CD4-positive, alpha-beta T cell (primary cell): ENCODE measurements at regions not wholly inside any gene's neighbourhood (a gene's known extent, or its start where the extent isn't known, plus 50 kb on each side); places are given as distances from the start of the nearest gene placed in this dataset.

Experiments
- ATAC-seq: fragments of 200-7000 bp; cut with Tn5 transposase; one replicate; pipeline ENCODE4 v1.10.0; 2022; ENCODE audit warnings: mild to moderate bottlenecking; ENCODE audit not compliant: poor library complexity
- CTCF ChIA-PET: fragments of 350-600 bp; sonication (Branson Sonifier 250); formaldehyde crosslinking; loops from one replicate; lab custom pipeline; 2021; ENCODE audit warnings: antibody characterized with exemption, inconsistent platforms; lab: Charles Lee
- POLR2A ChIA-PET: fragments of 350-600 bp; sonication (Branson Sonifier 250); formaldehyde crosslinking; loops from one replicate; lab custom pipeline; 2021; ENCODE audit warnings: antibody characterized with exemption, inconsistent platforms; lab: Charles Lee
- DNase-seq, 14 experiments: peaks; one replicate each; pipeline ENCODE4 v3.0.0-alpha.2; 2013 to 2020; ENCODE audit warnings: mixed read lengths in 2 of 14
- H3K27ac ChIP-seq, 2 donors: one replicate each; pipeline versions ENCODE4 v1.5.1 to v1.7.0; 2013; ENCODE audit warnings: low read length in 2 of 2, low read depth in 1 of 2, mild to moderate bottlenecking in 1 of 2
- H3K27me3 ChIP-seq, 2 experiments: 1 replicate in 1 of 2; 2 replicates in 1 of 2; pipeline versions ENCODE4 v1.6.1 to v1.7.0; 2013; ENCODE audit warnings: low read length in 2 of 2, control low read depth in 1 of 2, mild to moderate bottlenecking in 1 of 2, moderate library complexity in 1 of 2; ENCODE audit not compliant: insufficient read depth in 2 of 2, control insufficient read depth in 1 of 2
- H3K36me3 ChIP-seq: one replicate; pipeline ENCODE4 v1.6.1; 2013; ENCODE audit warnings: low read length, control low read depth; ENCODE audit not compliant: insufficient read depth
- H3K4me1 ChIP-seq: one replicate; pipeline ENCODE4 v1.6.1; 2013; ENCODE audit warnings: low read length, control low read depth; ENCODE audit not compliant: insufficient read depth
- H3K4me3 ChIP-seq: one replicate; pipeline ENCODE4 v1.5.1; 2013; ENCODE audit warnings: mild to moderate bottlenecking, low read length, moderate library complexity
- H3K9me3 ChIP-seq, 2 experiments: 1 replicate in 1 of 2; 2 replicates in 1 of 2; pipeline versions ENCODE4 v1.6.1 to v1.7.0; 2013; ENCODE audit warnings: low read length in 2 of 2, mild to moderate bottlenecking in 2 of 2, control low read depth in 1 of 2, moderate library complexity in 1 of 2; ENCODE audit not compliant: control insufficient read depth in 1 of 2, insufficient read depth in 1 of 2
- H3K27ac Mint-ChIP-seq: one replicate; pipeline ENCODE4 v1.8.0; 2020; ENCODE audit warnings: mixed read lengths
- H3K27me3 Mint-ChIP-seq: one replicate; pipeline ENCODE4 v1.8.0; 2021; ENCODE audit warnings: mixed read lengths
- H3K36me3 Mint-ChIP-seq: one replicate; pipeline ENCODE4 v1.8.0; 2021; ENCODE audit warnings: low read depth, mixed read lengths
- H3K4me1 Mint-ChIP-seq: one replicate; pipeline ENCODE4 v1.8.0; 2021; ENCODE audit warnings: low read depth, mixed read lengths
- H3K4me3 Mint-ChIP-seq: one replicate; pipeline ENCODE4 v1.8.0; 2020; ENCODE audit warnings: mild to moderate bottlenecking, mixed read lengths
- H3K9me3 Mint-ChIP-seq: one replicate; pipeline ENCODE4 v1.8.0; 2020; ENCODE audit warnings: mixed read lengths
- CTCF ChIP-seq: fragments of 200-600 bp; IDR thresholded peaks from one replicate; pipeline ENCODE4 v1.8.0; 2022; ENCODE audit warnings: antibody characterized with exemption, mild to moderate bottlenecking
- intact Hi-C, 2 experiments: fragments of 100-400 bp; cut with DNase I in 1 of 2; cut with micrococcal nuclease in 1 of 2; formaldehyde crosslinking; loops; one replicate each; pipeline versions ENCODE4 v1.15.1 to v1.9.0; 2023 to 2025; cut with DNase I, micrococcal nuclease

- no peak for TF ChIP-seq CTCF
- ChIA-PET CTCF (no interaction called here), POLR2A (no interaction called here)
- Histone ChIP-seq H3K36me3 (no peaks in the 10 kb centered on the region), H3K4me3 (no peak overlapping the region), H3K27me3 (peaks cover 8 to 11% of the 10 kb centered on the region in 2 experiments), H3K9me3 (no peaks in the 10 kb centered on the region), H3K27ac (no peak overlapping the region), H3K4me1 (no peaks in the 10 kb centered on the region)
- DNase-seq (no peak), ATAC-seq (no peak)
- no peaks in the 10 kb centered on the region for H3K36me3 Mint-ChIP-seq
- H3K27me3 Mint-ChIP-seq, result peaks cover 24% of the 10 kb centered on the region
- H3K4me1 Mint-ChIP-seq, result no peaks in the 10 kb centered on the region
- intact Hi-C loops, result no loop called here
- H3K4me3 Mint-ChIP-seq, result no peak overlapping the region
- H3K9me3 Mint-ChIP-seq, result peaks cover 2% of the 10 kb centered on the region
- H3K27ac Mint-ChIP-seq, result no peak overlapping the region
Measured at GRCh38 chr5:71891406-71891805, 172.3 kb downstream of the CARTPT start.

GRCh38 chr5:71891856-71892255, 172.8 kb downstream of the CARTPT start:
- no peaks in the 10 kb centered on the region for H3K36me3 ChIP-seq
- H3K9me3 Mint-ChIP-seq, result peaks cover 2% of the 10 kb centered on the region
- ChIA-PET POLR2A (no interaction called here), CTCF (no interaction called here)
- H3K9me3 ChIP-seq, result no peaks in the 10 kb centered on the region
- H3K27me3 Mint-ChIP-seq, result peaks cover 24% of the 10 kb centered on the region
- H3K27me3 ChIP-seq, result peaks cover 8 to 11% of the 10 kb centered on the region in 2 experiments
- no peak overlapping the region for H3K4me3 Mint-ChIP-seq
- TF ChIP-seq CTCF, result no peak
- intact Hi-C loops, result no loop called here
- no peaks in the 10 kb centered on the region for H3K4me1 Mint-ChIP-seq
- H3K36me3 Mint-ChIP-seq, result no peaks in the 10 kb centered on the region
- H3K27ac Mint-ChIP-seq, result no peak overlapping the region
- H3K4me1 ChIP-seq, result no peaks in the 10 kb centered on the region
- no peak overlapping the region for H3K4me3 ChIP-seq
- no peak for DNase-seq
- no peak for ATAC-seq
- H3K27ac ChIP-seq, result no peak overlapping the region

GRCh38 chr5:71892641-71893365, 173.7 kb downstream of the CARTPT start:
- Mint-ChIP-seq H3K4me3 (no peak overlapping the region), H3K27me3 (peaks cover 27% of the 10 kb centered on the region), H3K9me3 (peaks cover 2% of the 10 kb centered on the region), H3K4me1 (no peaks in the 10 kb centered on the region), H3K27ac (no peak overlapping the region), H3K36me3 (no peaks in the 10 kb centered on the region)
- H3K36me3 ChIP-seq, result no peaks in the 10 kb centered on the region
- intact Hi-C loops, result no loop called here
- H3K27me3 ChIP-seq, result peaks cover 8 to 11% of the 10 kb centered on the region in 2 experiments
- H3K9me3 ChIP-seq, result no peaks in the 10 kb centered on the region
- H3K4me3 ChIP-seq, result no peak overlapping the region
- TF ChIP-seq CTCF, result no peak
- ChIA-PET POLR2A (no interaction called here), CTCF (no interaction called here)
- no peak overlapping the region for H3K27ac ChIP-seq
- ATAC-seq (no peak), DNase-seq (no peak)
- no peaks in the 10 kb centered on the region for H3K4me1 ChIP-seq
